ENCODE measurements at regions not wholly inside any gene's neighbourhood (a gene's known extent, or its start where the extent isn't known, plus 50 kb on each side); places are given as distances from the start of the nearest gene placed in this dataset.

GRCh38 chrX:147646949-147647723 is 264.6 kb upstream of the FMR1 start:
- intact Hi-C loops (cut with micrococcal nuclease; ENCODE audit: unreplicated experiment): no loop called here
- Histone ChIP-seq H3K27ac (no peak overlapping the region), H3K4me3 (no peak overlapping the region), H3K9me3 (ENCODE audit: insufficient read depth, low read depth) (no peaks in the 10 kb centered on the region), H2AFZ (no peak overlapping the region), H3F3A (ENCODE audit: insufficient read depth, low read depth) (no peaks in the 10 kb centered on the region), H3K79me2 (ENCODE audit: low read depth) (no peaks in the 10 kb centered on the region), H3K36me3 (ENCODE audit: low read depth) (no peaks in the 10 kb centered on the region), H4K20me1 (ENCODE audit: insufficient read depth) (no peaks in the 10 kb centered on the region), H3K9me2 (ENCODE audit: insufficient read depth) (no peaks in the 10 kb centered on the region), H3K4me1 (replicated peaks; ENCODE audit: insufficient read depth) (no peaks in the 10 kb centered on the region), H3K27me3 (ENCODE audit: insufficient read depth, low read depth) (no peaks in the 10 kb centered on the region), H3K4me2 (no peak overlapping the region)
- DNase-seq: no peak
- no TSS peak for BruUV-seq (replicated peaks)
- ChIA-PET CTCF (no interaction called here), POLR2A (ENCODE audit: unreplicated experiment) (no interaction called here)
- TF ChIP-seq EZH2 (IDR thresholded peaks at IDR 0.05; ENCODE audit: low read depth): no peak
- no peak for TF ChIP-seq CTCF (conservative IDR thresholded peaks at IDR 0.05)

GRCh38 chrX:147675819-147676218 is 235.9 kb upstream of the FMR1 start:
- Histone ChIP-seq H3K4me3 (no peak overlapping the region), H3K4me2 (no peak overlapping the region), H3K4me1 (replicated peaks; ENCODE audit: insufficient read depth) (no peaks in the 10 kb centered on the region), H3K27me3 (ENCODE audit: insufficient read depth, low read depth) (no peaks in the 10 kb centered on the region), H3K27ac (no peak overlapping the region), H2AFZ (no peak overlapping the region), H3K9me2 (ENCODE audit: insufficient read depth) (no peaks in the 10 kb centered on the region), H3K9me3 (ENCODE audit: insufficient read depth, low read depth) (no peaks in the 10 kb centered on the region), H3F3A (ENCODE audit: insufficient read depth, low read depth) (no peaks in the 10 kb centered on the region), H4K20me1 (ENCODE audit: insufficient read depth) (no peaks in the 10 kb centered on the region), H3K36me3 (ENCODE audit: low read depth) (no peaks in the 10 kb centered on the region), H3K79me2 (ENCODE audit: low read depth) (no peaks in the 10 kb centered on the region)
- CTCF ChIA-PET: no interaction called here
- POLR2A ChIA-PET (ENCODE audit: unreplicated experiment): no interaction called here
- DNase-seq: no peak
- no TSS peak for BruUV-seq (replicated peaks)
- intact Hi-C loops (cut with micrococcal nuclease; ENCODE audit: unreplicated experiment): no loop called here
- TF ChIP-seq EZH2 (IDR thresholded peaks at IDR 0.05; ENCODE audit: low read depth): no peak
- no peak for TF ChIP-seq CTCF (conservative IDR thresholded peaks at IDR 0.05)

- POLR2A ChIA-PET (ENCODE audit: unreplicated experiment): no interaction called here
- H3K9me2 ChIP-seq (ENCODE audit: insufficient read depth): 0 out of 2 replicates have a peak, but pooled peaks cover 6% of the 10 kb centered on the region
- no peaks in the 10 kb centered on the region for H3K79me2 ChIP-seq (ENCODE audit: low read depth)
- H2AFZ ChIP-seq: no peak overlapping the region
- no peaks in the 10 kb centered on the region for H3F3A ChIP-seq (ENCODE audit: insufficient read depth, low read depth)
- H3K9me3 ChIP-seq (ENCODE audit: insufficient read depth, low read depth): no peaks in the 10 kb centered on the region
- CTCF ChIA-PET: no interaction called here
- DNase-seq: no peak
- H4K20me1 ChIP-seq (ENCODE audit: insufficient read depth): no peaks in the 10 kb centered on the region
- no TSS peak for BruUV-seq (replicated peaks)
- H3K4me1 ChIP-seq (replicated peaks; ENCODE audit: insufficient read depth): no peaks in the 10 kb centered on the region
- no peaks in the 10 kb centered on the region for H3K36me3 ChIP-seq (ENCODE audit: low read depth)
- H3K4me2 ChIP-seq: no peak overlapping the region
- no peaks in the 10 kb centered on the region for H3K27me3 ChIP-seq (ENCODE audit: insufficient read depth, low read depth)
- H3K4me3 ChIP-seq: no peak overlapping the region
- H3K27ac ChIP-seq: no peak overlapping the region
- TF ChIP-seq CTCF (conservative IDR thresholded peaks at IDR 0.05) (no peak), EZH2 (IDR thresholded peaks at IDR 0.05; ENCODE audit: low read depth) (no peak)
- intact Hi-C loops (cut with micrococcal nuclease; ENCODE audit: unreplicated experiment): no loop called here
Observed at GRCh38 chrX:147679356-147680005, 232.2 kb upstream of the FMR1 start.
